Astrocyte of the cerebellum (primary cell): ENCODE measurements at regions not wholly inside any gene's neighbourhood (a gene's known extent, or its start where the extent isn't known, plus 50 kb on each side); places are given as distances from the start of the nearest gene placed in this dataset.
"Not testable (repeated sequence)": the region's sequence is repeated elsewhere in the genome, so short reads cannot be mapped to it uniquely, and the experiment has no call there.

Experiments used
- DNase-seq: peaks from one replicate; pipeline ENCODE4 v3.0.0-alpha.2; 2011; ENCODE audit warnings: low read depth
- H3K4me3 ChIP-seq: 2 replicates; pipeline ENCODE4 v1.5.1; 2011; ENCODE audit warnings: mild to moderate bottlenecking, low read depth, low read length, moderate library complexity
- CTCF ChIP-seq: IDR thresholded peaks from 2 replicates; pipeline ENCODE4 v1.5.1; 2012; ENCODE audit warnings: low read length, low read depth, moderate library complexity, mild to moderate bottlenecking; ENCODE audit errors: missing control alignments
- in situ Hi-C: cut with HindIII; loops from 2 replicates; pipeline ENCODE4 v1.10.0; 2017; ENCODE audit warnings: low sequenced_read_pairs

DNA sequence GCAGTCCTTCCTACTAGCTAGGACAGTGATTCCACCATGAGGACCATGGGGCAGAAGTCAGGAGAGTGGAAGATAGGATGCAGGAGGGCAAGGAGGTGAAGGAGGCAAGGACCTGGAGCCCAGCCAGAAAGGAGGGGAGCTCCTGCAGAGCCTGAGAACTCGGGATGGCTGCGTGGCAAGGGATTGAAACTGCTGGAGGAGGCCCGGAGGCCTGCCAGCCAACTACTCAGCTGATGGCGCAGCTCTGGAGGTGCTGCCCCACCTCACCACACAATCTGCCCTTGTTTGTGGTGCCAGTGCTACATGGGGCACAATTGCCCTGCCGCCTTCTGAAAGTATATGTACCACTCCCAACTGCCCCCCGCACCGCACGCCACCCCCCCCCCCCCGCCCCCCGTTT lies 307.3 kb upstream of the CHRNA7 start:
- DNase-seq, H3K4me3 ChIP-seq, in situ Hi-C loops: not testable (repeated sequence)

GRCh38 chr15:31724903-31725302 lies 305.4 kb upstream of the CHRNA7 start:
- DNase-seq, H3K4me3 ChIP-seq, in situ Hi-C loops: not testable (repeated sequence)

GRCh38 chr15:31725619-31726018 lies 304.7 kb upstream of the CHRNA7 start:
- H3K4me3 ChIP-seq, in situ Hi-C loops, DNase-seq: not testable (repeated sequence)

- no peak for TF ChIP-seq CTCF
- in situ Hi-C loops, result no loop called here
- DNase-seq, result no peak
- no peak overlapping the region for H3K4me3 ChIP-seq
Measured at GRCh38 chr15:31727612-31728011, 302.7 kb upstream of the CHRNA7 start.

DNA sequence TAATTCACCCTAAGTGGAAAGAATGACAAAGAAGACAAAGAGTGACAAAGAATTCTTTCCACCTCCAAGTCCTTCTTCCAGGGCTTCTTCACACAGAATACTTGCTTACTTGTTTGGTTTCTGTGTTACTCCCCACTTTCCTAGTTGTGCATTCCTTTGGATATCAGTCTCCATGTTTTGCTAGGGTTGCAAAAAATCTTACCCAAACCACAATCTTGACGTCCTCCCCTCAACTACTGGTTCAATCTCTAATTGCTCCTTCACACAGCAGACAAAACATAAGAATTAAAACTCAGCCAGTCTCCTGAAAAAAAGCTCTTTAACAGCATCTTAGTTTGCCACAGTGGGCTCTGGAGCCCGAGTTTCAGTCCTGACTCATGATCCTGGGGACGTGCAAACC lies 297.6 kb upstream of the CHRNA7 start:
- DNase-seq, result no peak
- in situ Hi-C loops, result no loop called here
- H3K4me3 ChIP-seq, result no peak overlapping the region
- TF ChIP-seq CTCF, result no peak

DNA sequence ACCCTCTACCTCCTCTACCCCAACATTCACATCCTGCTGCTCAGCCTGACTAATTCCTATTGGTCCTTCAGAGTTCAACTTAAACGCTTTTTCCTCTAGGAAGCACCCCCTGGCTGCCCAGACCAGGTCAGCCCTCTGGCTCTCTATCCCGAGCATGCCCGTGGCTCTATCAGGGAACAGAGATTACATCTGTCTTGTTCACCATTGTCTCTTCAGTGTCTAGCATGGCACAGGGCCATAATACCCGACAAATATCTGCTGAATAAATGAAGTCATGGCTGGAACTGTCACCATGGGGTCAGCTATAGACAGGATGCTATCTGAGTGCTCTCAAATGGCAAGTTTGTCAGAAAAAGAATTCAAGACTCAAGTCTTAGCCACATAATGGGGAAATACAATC lies 296.9 kb upstream of the CHRNA7 start:
- DNase-seq, result no peak
- no peak for TF ChIP-seq CTCF
- H3K4me3 ChIP-seq, result no peak overlapping the region
- in situ Hi-C loops, result no loop called here

- no peak overlapping the region for H3K4me3 ChIP-seq
- in situ Hi-C loops, result no loop called here
- no peak for TF ChIP-seq CTCF
- DNase-seq, result no peak
Measured at GRCh38 chr15:31740203-31740602, 290.1 kb upstream of the CHRNA7 start.

DNA sequence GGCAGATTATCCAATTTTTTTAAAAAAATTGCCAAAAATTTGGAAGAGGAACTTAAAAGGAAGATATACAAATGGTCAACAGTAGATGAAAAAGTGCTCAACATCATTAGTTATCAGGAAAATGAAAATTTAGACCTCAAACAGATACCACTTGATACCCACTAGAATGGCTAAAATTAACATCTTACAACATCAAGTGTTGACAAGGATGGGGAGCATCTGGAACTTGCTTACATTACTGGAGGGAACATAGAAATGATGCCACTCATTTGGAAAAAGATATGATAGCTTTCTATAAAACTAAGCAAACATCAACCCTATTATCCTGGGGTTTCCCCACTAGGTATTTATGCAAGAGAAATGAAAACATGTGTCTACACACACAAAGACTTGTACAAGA lies 284.5 kb upstream of the CHRNA7 start:
- in situ Hi-C loops, result no loop called here

More for the DNA sequence above, 284.5 kb upstream of the CHRNA7 start:
- no peak for TF ChIP-seq CTCF
- no peak overlapping the region for H3K4me3 ChIP-seq
- no peak for DNase-seq
